ENCODE measurements at regions not wholly inside any gene's neighbourhood (a gene's known extent, or its start where the extent isn't known, plus 50 kb on each side); places are given as distances from the start of the nearest gene placed in this dataset.

DNA sequence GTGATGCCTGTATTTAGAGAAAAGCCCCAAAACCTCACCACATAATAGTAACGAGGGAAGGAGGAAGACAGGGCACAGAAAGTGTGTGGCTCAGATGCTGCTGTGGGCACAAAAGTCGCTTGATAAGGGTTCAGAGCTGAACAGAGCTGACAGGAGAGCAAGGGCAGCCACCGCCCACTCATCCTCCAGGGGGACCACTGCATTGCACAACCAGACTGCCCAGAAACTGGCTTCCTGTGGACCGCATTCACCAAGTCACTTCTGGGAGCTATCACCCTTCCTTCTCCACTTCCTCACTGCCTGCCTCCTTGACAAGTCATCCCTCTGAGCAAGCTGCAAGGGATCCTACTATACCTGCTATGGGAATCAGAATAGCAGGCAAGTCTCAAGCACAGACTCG is 512.4 kb upstream of the CDH11 start:
- 57 to 60% methylated on average over 5 of the region's 5 CpGs for WGBS, 2 donors

DNA sequence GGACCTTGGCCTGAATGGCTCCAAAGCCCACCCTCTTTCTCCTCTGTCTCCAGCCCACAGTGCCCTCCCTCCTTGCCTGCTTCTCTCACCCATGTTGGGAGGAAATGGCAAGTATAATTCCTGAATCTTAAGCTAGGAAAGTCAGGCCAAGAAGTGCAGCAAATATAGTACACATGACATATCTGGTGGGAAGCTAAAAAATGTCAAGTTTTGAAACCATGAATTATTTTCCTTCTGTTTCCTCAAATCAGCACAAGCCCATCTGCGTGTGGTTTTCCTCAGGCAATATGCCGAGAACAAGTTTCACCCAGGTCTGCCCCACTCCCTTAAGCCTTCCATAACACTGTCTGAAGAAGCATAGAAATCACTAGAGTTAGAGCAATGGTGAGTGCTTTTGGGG is 502.8 kb upstream of the CDH11 start:
- no peak for TF ChIP-seq EP300 (IDR thresholded peaks at IDR 0.05)
- TF ChIP-seq POLR2AphosphoS5 (IDR thresholded peaks at IDR 0.05) = no peak
- TF ChIP-seq POLR2A (IDR thresholded peaks at IDR 0.05) = no peak
- TF ChIP-seq, protein P1, sequence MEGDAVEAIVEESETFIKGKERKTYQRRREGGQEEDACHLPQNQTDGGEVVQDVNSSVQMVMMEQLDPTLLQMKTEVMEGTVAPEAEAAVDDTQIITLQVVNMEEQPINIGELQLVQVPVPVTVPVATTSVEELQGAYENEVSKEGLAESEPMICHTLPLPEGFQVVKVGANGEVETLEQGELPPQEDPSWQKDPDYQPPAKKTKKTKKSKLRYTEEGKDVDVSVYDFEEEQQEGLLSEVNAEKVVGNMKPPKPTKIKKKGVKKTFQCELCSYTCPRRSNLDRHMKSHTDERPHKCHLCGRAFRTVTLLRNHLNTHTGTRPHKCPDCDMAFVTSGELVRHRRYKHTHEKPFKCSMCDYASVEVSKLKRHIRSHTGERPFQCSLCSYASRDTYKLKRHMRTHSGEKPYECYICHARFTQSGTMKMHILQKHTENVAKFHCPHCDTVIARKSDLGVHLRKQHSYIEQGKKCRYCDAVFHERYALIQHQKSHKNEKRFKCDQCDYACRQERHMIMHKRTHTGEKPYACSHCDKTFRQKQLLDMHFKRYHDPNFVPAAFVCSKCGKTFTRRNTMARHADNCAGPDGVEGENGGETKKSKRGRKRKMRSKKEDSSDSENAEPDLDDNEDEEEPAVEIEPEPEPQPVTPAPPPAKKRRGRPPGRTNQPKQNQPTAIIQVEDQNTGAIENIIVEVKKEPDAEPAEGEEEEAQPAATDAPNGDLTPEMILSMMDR (IDR thresholded peaks at IDR 0.05) = no peak
- H3K9me3 ChIP-seq = no peaks in the 10 kb centered on the region
- no peak for DNase-seq
- no peak overlapping the region for H3K27ac ChIP-seq
- intact Hi-C loops (cut with DNase I) = no loop called here
- H3K4me1 ChIP-seq = no peaks in the 10 kb centered on the region
- 48 to 87% methylated on average over 2 of the region's 2 CpGs for WGBS, 2 donors
- no peaks in the 10 kb centered on the region for H3K27me3 ChIP-seq
- no peak overlapping the region for H3K4me3 ChIP-seq
- H3K36me3 ChIP-seq = no peaks in the 10 kb centered on the region

More for the DNA sequence above, 512.4 kb upstream of the CDH11 start:
- intact Hi-C loops (cut with DNase I) = no loop called here
- H3K36me3 ChIP-seq = no peaks in the 10 kb centered on the region
- TF ChIP-seq POLR2A (IDR thresholded peaks at IDR 0.05) (no peak), POLR2AphosphoS5 (IDR thresholded peaks at IDR 0.05) (no peak), EP300 (IDR thresholded peaks at IDR 0.05) (no peak)
- TF ChIP-seq, protein P1 (IDR thresholded peaks at IDR 0.05) = no peak
- H3K4me3 ChIP-seq = no peak overlapping the region
- no peaks in the 10 kb centered on the region for H3K4me1 ChIP-seq
- no peak for DNase-seq
- H3K27me3 ChIP-seq = no peaks in the 10 kb centered on the region
- H3K27ac ChIP-seq = no peak overlapping the region
- no peaks in the 10 kb centered on the region for H3K9me3 ChIP-seq

DNA sequence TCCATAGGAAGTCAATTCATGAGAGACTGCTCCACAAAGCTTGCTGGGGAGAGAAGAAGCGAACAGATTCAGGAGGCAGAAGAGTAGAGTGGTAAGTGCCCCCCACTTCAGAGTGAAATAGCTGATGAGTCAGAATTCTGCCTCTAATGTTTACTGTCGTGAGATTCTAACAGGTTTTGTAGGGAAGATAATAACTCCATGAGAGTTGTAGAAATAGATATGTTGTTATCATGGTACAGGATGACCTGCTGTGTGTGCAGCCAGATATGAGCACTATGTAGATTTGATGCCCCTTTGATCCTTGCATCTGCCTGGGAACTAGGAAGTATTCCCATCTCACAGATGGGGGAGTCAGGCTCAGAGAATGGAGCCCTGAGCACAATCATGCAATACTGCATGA is 502.4 kb upstream of the CDH11 start:
- Histone ChIP-seq H3K4me3 (no peak overlapping the region), H3K4me1 (no peaks in the 10 kb centered on the region), H3K27me3 (no peaks in the 10 kb centered on the region), H3K9me3 (no peaks in the 10 kb centered on the region), H3K27ac (no peak overlapping the region), H3K36me3 (no peaks in the 10 kb centered on the region)
- intact Hi-C loops (cut with DNase I) = no loop called here
- WGBS, 2 donors = 74 to 82% methylated on average over 2 of the region's 2 CpGs
- TF ChIP-seq POLR2A (IDR thresholded peaks at IDR 0.05) (no peak), EP300 (IDR thresholded peaks at IDR 0.05) (no peak), POLR2AphosphoS5 (IDR thresholded peaks at IDR 0.05) (no peak)
- TF ChIP-seq, protein P1 (IDR thresholded peaks at IDR 0.05) = no peak
- DNase-seq = no peak

DNA sequence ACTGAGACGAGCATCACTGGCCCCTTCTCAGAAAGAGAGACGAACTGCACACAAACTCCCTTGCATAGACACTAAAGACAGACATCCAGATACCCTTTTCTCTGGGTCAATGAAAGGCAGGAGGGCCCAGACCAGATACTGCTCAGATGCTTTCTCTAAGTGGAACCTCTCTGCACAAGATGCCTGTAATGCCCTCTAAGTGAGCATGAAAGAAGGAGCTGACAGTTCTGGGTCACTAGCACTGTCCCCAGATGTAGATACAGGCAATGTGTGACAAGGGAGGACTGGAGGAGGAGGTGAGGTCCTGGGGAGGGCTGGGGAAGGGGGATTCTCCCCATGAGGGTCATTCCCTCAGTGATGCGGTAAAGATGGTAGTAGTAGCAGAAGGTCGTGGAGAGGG is 501.0 kb upstream of the CDH11 start:
- WGBS, 2 donors = 85 to 91% methylated on average over 4 of the region's 4 CpGs
- no peaks in the 10 kb centered on the region for H3K4me1 ChIP-seq
- TF ChIP-seq, protein P1 (IDR thresholded peaks at IDR 0.05) = no peak
- TF ChIP-seq POLR2AphosphoS5 (IDR thresholded peaks at IDR 0.05) (no peak), POLR2A (IDR thresholded peaks at IDR 0.05) (no peak), EP300 (IDR thresholded peaks at IDR 0.05) (no peak)
- H3K9me3 ChIP-seq = no peaks in the 10 kb centered on the region
- H3K4me3 ChIP-seq = no peak overlapping the region
- no peak for DNase-seq
- H3K27me3 ChIP-seq = no peaks in the 10 kb centered on the region
- no peaks in the 10 kb centered on the region for H3K36me3 ChIP-seq
- intact Hi-C loops (cut with DNase I) = no loop called here
- no peak overlapping the region for H3K27ac ChIP-seq

DNA sequence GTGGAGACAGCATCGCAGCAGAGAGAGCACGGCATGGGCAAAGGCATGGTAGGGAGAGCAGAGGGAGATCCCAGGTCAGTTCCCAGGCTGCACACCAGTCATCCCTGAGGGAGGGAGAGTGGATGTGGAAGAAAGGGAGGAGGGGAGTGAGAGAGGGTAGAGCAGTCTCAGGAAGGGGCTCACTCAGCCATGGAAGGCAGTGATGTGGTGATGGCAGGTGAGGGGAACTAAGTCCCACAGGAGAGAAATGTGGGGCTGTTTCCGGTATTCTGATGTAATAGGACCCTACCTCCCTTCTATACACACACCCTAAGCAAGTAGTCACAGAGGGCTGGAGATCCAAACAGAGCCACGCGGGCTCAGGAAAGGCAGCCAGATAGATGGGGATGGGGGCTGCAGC is 500.3 kb upstream of the CDH11 start:
- Histone ChIP-seq H3K9me3 (no peaks in the 10 kb centered on the region), H3K36me3 (no peaks in the 10 kb centered on the region), H3K27ac (no peak overlapping the region), H3K4me1 (no peaks in the 10 kb centered on the region), H3K4me3 (no peak overlapping the region), H3K27me3 (no peaks in the 10 kb centered on the region)
- DNase-seq = no peak
- intact Hi-C loops (cut with DNase I) = no loop called here
- TF ChIP-seq, protein P1 (IDR thresholded peaks at IDR 0.05) = no peak
- TF ChIP-seq POLR2AphosphoS5 (IDR thresholded peaks at IDR 0.05) (no peak), POLR2A (IDR thresholded peaks at IDR 0.05) (no peak), EP300 (IDR thresholded peaks at IDR 0.05) (no peak)
- 82 to 90% methylated on average over 5 of the region's 5 CpGs for WGBS, 2 donors
